PC-3 (cell line): ENCODE measurements at regions not wholly inside any gene's neighbourhood (a gene's known extent, or its start where the extent isn't known, plus 50 kb on each side); places are given as distances from the start of the nearest gene placed in this dataset.

Experiments used
- ATAC-seq: fragments of 200-7000 bp; cut with Tn5 transposase; 2 replicates; pipeline ENCODE4 v1.9.1; 2020; ENCODE audit warnings: mild to moderate bottlenecking, moderate library complexity
- BruUV-seq: library from RNA; stranded (reverse); fragments of 400-500 nt; replicated peaks from 2 replicates; lab custom pipeline; 2021; lab: Mats Ljungman, UMichigan
- CTCF ChIA-PET: fragments of 300-600 bp; sonication (Branson Sonifier 250); formaldehyde crosslinking; loops from one replicate; lab custom pipeline; 2022; ENCODE audit warnings: antibody characterized with exemption; lab: Charles Lee
- POLR2A ChIA-PET: fragments of 300-600 bp; sonication (Branson Sonifier 250); formaldehyde crosslinking; loops from one replicate; lab custom pipeline; 2022; ENCODE audit warnings: antibody characterized with exemption; ENCODE audit not compliant: unreplicated experiment; lab: Charles Lee
- DNase-seq: peaks from one replicate; pipeline ENCODE4 v3.0.0-alpha.2; 2015
- H2AFZ ChIP-seq: fragments of 300-600 bp; sonication (generic); 2 replicates; pipeline ENCODE4 v1.6.0; 2016; ENCODE audit warnings: antibody characterized with exemption, low read length
- H3F3A ChIP-seq: fragments of 300-600 bp; sonication (generic); one replicate; pipeline ENCODE4 v1.6.0; 2017; ENCODE audit warnings: antibody characterized with exemption, low read length, control low read depth, mild to moderate bottlenecking; ENCODE audit not compliant: unreplicated experiment
- H3K27ac ChIP-seq: fragments of 300-600 bp; sonication (generic); 2 replicates; pipeline ENCODE4 v1.5.1; 2016; ENCODE audit warnings: mild to moderate bottlenecking, low read length
- H3K27me3 ChIP-seq: fragments of 300-600 bp; sonication (generic); 2 replicates; pipeline ENCODE4 v1.6.1; 2016; ENCODE audit warnings: low read length, mixed read lengths
- H3K36me3 ChIP-seq: fragments of 300-600 bp; sonication (generic); 2 replicates; pipeline ENCODE4 v1.6.1; 2016; ENCODE audit warnings: low read depth, mixed run types, low read length, mixed read lengths
- H3K4me1 ChIP-seq: fragments of 300-600 bp; sonication (generic); 2 replicates; pipeline ENCODE4 v1.5.1; 2016; ENCODE audit warnings: low read length; ENCODE audit not compliant: insufficient read depth
- H3K4me2 ChIP-seq: fragments of 300-600 bp; sonication (generic); 2 replicates; pipeline ENCODE4 v1.6.0; 2016; ENCODE audit warnings: low read length
- H3K4me3 ChIP-seq: fragments of 300-600 bp; sonication (generic); 2 replicates; pipeline ENCODE4 v1.5.1; 2016; ENCODE audit warnings: mild to moderate bottlenecking, low read length, mixed read lengths
- H3K79me2 ChIP-seq: fragments of 300-600 bp; sonication (generic); 2 replicates; pipeline ENCODE4 v1.6.1; 2017; ENCODE audit warnings: low read length, mixed read lengths
- H3K9ac ChIP-seq: fragments of 300-600 bp; sonication (generic); 2 replicates; pipeline ENCODE4 v1.6.0; 2016; ENCODE audit warnings: mild to moderate bottlenecking, low read length
- H3K9me2 ChIP-seq: fragments of 300-600 bp; sonication (generic); replicated peaks from 2 replicates; pipeline ENCODE4 v1.6.1; 2016; ENCODE audit warnings: mixed run types, low read length, mixed read lengths
- H3K9me3 ChIP-seq: fragments of 300-600 bp; sonication (generic); 2 replicates; pipeline ENCODE4 v1.6.1; 2016; ENCODE audit warnings: low read length, mixed read lengths
- H4K20me1 ChIP-seq: fragments of 300-600 bp; sonication (generic); 2 replicates; pipeline ENCODE4 v1.6.1; 2016; ENCODE audit warnings: low read length, mixed read lengths
- CTCF ChIP-seq: fragments of 300-600 bp; sonication (generic); conservative IDR thresholded peaks from 2 replicates; pipeline ENCODE4 v1.5.1; 2017; ENCODE audit warnings: antibody characterized with exemption, low read depth, mild to moderate bottlenecking, low read length
- EZH2 ChIP-seq: fragments of 300-600 bp; sonication (generic); IDR thresholded peaks from one replicate; pipeline ENCODE4 v1.6.1; 2017; ENCODE audit warnings: antibody characterized with exemption, mild to moderate bottlenecking, low read length; ENCODE audit not compliant: unreplicated experiment
- EZH2phosphoT487 ChIP-seq: fragments of 300-600 bp; sonication (generic); IDR thresholded peaks from 2 replicates; pipeline ENCODE4 v1.6.1; 2018; ENCODE audit warnings: mild to moderate bottlenecking, antibody characterized with exemption, low read length, borderline replicate concordance
- intact Hi-C: fragments of 100-400 bp; cut with micrococcal nuclease; formaldehyde crosslinking; loops from 2 replicates; pipeline ENCODE4 v1.9.0; 2023

DNA sequence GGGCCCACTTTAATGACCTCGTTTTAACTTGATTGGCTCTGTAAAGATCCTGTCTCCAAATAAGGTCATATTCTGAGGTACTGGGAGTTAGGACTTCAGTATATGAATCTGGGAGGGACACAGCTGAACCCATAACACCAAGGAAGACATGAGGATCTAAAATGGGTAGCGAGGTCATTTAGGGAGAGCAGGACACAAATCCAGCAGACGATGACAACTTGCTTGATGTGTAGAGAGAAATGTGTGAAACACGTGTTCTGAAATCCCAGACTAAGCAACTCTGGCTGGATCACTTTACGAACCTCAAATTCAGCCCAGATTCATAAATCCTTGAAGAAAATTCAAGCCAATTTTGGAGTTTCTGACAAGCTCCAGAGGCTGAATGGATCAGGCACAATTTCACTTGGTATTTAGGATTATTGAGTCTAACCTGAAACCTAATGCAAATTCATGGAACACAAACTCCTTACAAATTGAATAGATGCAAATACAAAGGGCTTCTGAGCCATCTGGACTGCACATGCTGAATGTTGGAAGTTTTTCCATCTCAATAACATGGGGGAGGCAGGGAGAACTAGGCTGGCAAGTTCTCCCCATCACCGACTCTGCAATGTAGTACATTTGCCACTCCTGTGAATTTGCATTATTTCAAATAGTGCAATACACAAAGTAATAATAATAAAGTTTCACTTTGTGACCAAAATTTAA lies 74.0 kb upstream of the SLC30A5 start:
- H3K4me2 ChIP-seq, result no peak overlapping the region
- H3K27ac ChIP-seq, result no peak overlapping the region
- H3K4me3 ChIP-seq, result no peak overlapping the region
- peaks cover 9% of the 10 kb centered on the region for H3K27me3 ChIP-seq
- no peaks in the 10 kb centered on the region for H3K4me1 ChIP-seq
- ATAC-seq (no peak), DNase-seq (no peak)
- H3K9me3 ChIP-seq, result no peaks in the 10 kb centered on the region
- no TSS peak for BruUV-seq
- intact Hi-C loops, result no loop called here
- ChIA-PET POLR2A (no interaction called here), CTCF (no interaction called here)
- no peak overlapping the region for H2AFZ ChIP-seq
- no peaks in the 10 kb centered on the region for H4K20me1 ChIP-seq
- TF ChIP-seq CTCF (no peak), EZH2phosphoT487 (no peak), EZH2 (no peak)
- no peak overlapping the region for H3K9ac ChIP-seq
- no peaks in the 10 kb centered on the region for H3K9me2 ChIP-seq
- H3F3A ChIP-seq, result no peaks in the 10 kb centered on the region
- no peaks in the 10 kb centered on the region for H3K79me2 ChIP-seq
- no peaks in the 10 kb centered on the region for H3K36me3 ChIP-seq

- DNase-seq, result peak; percentile 64
- intact Hi-C loops, result no loop called here
Measured at GRCh38 chr5:69024241-69024651, 69.6 kb upstream of the SLC30A5 start.

More at GRCh38 chr5:69024241-69024651, 69.6 kb upstream of the SLC30A5 start:
- H4K20me1 ChIP-seq, result no peaks in the 10 kb centered on the region
- H3F3A ChIP-seq, result no peaks in the 10 kb centered on the region
- no peaks in the 10 kb centered on the region for H3K9me3 ChIP-seq
- H3K27ac ChIP-seq, result no peak overlapping the region
- POLR2A ChIA-PET, result no interaction called here
- no peaks in the 10 kb centered on the region for H3K36me3 ChIP-seq
- H3K79me2 ChIP-seq, result no peaks in the 10 kb centered on the region
- no TSS peak for BruUV-seq
- ATAC-seq, result peak; percentile 82
- no peak overlapping the region for H3K4me3 ChIP-seq
- H3K9me2 ChIP-seq, result no peaks in the 10 kb centered on the region
- CTCF ChIA-PET, result interaction anchor here (0.6 kb wide), 1 partner anchor 277 kb away, joined by 3 read pairs; no protein-coding TSS in a partner anchor
- H2AFZ ChIP-seq, result no peak overlapping the region
- no peak overlapping the region for H3K4me2 ChIP-seq
- TF ChIP-seq EZH2 (no peak), CTCF (peak; percentile 80)
- H3K27me3 ChIP-seq, result no peaks in the 10 kb centered on the region; the same call in 1 of the 2 replicates
- no peaks in the 10 kb centered on the region for H3K4me1 ChIP-seq
- H3K9ac ChIP-seq, result no peak overlapping the region
